ENCODE measurements at regions not wholly inside any gene's neighbourhood (a gene's known extent, or its start where the extent isn't known, plus 50 kb on each side); places are given as distances from the start of the nearest gene placed in this dataset.

DNA sequence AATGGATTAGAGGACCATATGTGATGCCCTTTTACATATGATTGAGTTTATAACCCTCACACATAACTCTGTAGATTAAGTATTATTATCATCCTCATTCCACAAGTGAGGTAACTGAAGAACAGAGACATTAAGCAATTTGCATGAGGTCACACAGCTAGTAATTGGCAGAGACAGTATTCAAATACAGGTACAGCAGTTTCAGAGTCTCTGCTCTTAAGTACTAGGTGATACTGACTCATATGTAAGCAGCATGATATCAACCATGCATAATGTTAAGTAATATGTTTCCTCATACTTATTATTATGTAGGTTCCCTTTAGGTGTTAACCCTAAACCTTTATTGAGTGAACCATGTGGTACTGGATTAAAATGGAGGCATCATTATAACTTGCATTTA lies 1562.4 kb upstream of the RAG2 start:
- no peak overlapping the region for H3K4me3 Mint-ChIP-seq
- H3K27me3 ChIP-seq (ENCODE audit: insufficient read depth, low read length), result no peaks in the 10 kb centered on the region

More for the DNA sequence above, 1562.4 kb upstream of the RAG2 start:
- H3K23me2 ChIP-seq (ENCODE audit: insufficient read length, low read depth, low read length, poor library complexity, severe bottlenecking), result no peaks in the 10 kb centered on the region
- H3K9me3 Mint-ChIP-seq, result peaks cover 5 to 13% of the 10 kb centered on the region in 2 experiments; a peak in 4 of 5 replicates
- H3K27ac ChIP-seq (ENCODE audit: insufficient read length, low read depth, low read length), result no peak overlapping the region
- H4K5ac ChIP-seq (ENCODE audit: insufficient read length, low read depth, low read length), result no peak overlapping the region
- no peak overlapping the region for H2BK15ac ChIP-seq (ENCODE audit: low read depth, low read length)
- H2BK12ac ChIP-seq (ENCODE audit: insufficient read length, low read depth, low read length), result no peak overlapping the region
- H3K36me3 Mint-ChIP-seq (ENCODE audit: insufficient read depth in 1 of 3, low read depth in 3 of 3), result peaks cover 1 to 8% (median 2%) of the 10 kb centered on the region in 3 experiments; a peak in 5 of 7 replicates
- no peak overlapping the region for H2BK120ac ChIP-seq (ENCODE audit: low read depth, low read length, poor library complexity, severe bottlenecking)
- no peaks in the 10 kb centered on the region for H3K79me1 ChIP-seq (ENCODE audit: insufficient read depth, low read depth, low read length, poor library complexity, severe bottlenecking)
- H3K27me3 Mint-ChIP-seq (ENCODE audit: low read depth), result no peaks in the 10 kb centered on the region
- TF ChIP-seq, protein P1, sequence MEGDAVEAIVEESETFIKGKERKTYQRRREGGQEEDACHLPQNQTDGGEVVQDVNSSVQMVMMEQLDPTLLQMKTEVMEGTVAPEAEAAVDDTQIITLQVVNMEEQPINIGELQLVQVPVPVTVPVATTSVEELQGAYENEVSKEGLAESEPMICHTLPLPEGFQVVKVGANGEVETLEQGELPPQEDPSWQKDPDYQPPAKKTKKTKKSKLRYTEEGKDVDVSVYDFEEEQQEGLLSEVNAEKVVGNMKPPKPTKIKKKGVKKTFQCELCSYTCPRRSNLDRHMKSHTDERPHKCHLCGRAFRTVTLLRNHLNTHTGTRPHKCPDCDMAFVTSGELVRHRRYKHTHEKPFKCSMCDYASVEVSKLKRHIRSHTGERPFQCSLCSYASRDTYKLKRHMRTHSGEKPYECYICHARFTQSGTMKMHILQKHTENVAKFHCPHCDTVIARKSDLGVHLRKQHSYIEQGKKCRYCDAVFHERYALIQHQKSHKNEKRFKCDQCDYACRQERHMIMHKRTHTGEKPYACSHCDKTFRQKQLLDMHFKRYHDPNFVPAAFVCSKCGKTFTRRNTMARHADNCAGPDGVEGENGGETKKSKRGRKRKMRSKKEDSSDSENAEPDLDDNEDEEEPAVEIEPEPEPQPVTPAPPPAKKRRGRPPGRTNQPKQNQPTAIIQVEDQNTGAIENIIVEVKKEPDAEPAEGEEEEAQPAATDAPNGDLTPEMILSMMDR (conservative IDR thresholded peaks at IDR 0.05), result no peak
- no peak overlapping the region for H3K18ac ChIP-seq (ENCODE audit: insufficient read length, low read depth, low read length)
- H2BK20ac ChIP-seq (ENCODE audit: low read depth, low read length, poor library complexity, severe bottlenecking), result no peak overlapping the region
- no peak overlapping the region for H2AK5ac ChIP-seq (ENCODE audit: insufficient read length, low read length)
- H3K4me1 ChIP-seq (ENCODE audit: insufficient read depth, low read length), result peaks cover 2% of the 10 kb centered on the region; the same call in 1 of the 2 replicates
- no peak overlapping the region for H2BK5ac ChIP-seq (ENCODE audit: insufficient read length, low read length)
- H3K4me2 ChIP-seq (ENCODE audit: insufficient read depth, insufficient read length, low read length), result no peak overlapping the region
- DNase-seq, result no peak
- no peak overlapping the region for H3K4ac ChIP-seq (ENCODE audit: low read depth, low read length)
- H4K8ac ChIP-seq (replicated peaks; ENCODE audit: insufficient read length, low read depth, low read length), result no peak overlapping the region
- no peak overlapping the region for H3K23ac ChIP-seq (ENCODE audit: insufficient read length, low read depth, low read length)
- no peaks in the 10 kb centered on the region for H3K79me2 ChIP-seq (ENCODE audit: insufficient read depth, low read length)
- no peak overlapping the region for H3T11ph ChIP-seq (ENCODE audit: low read length)
- H3K27ac Mint-ChIP-seq, result no peak overlapping the region
- H3K56ac ChIP-seq (ENCODE audit: insufficient read length, low read depth, low read length), result no peak overlapping the region
- no peak overlapping the region for H4K91ac ChIP-seq (ENCODE audit: insufficient read length, low read depth, low read length)
- H3K9ac ChIP-seq (ENCODE audit: extremely low read depth, insufficient read length, low read length), result no peak overlapping the region
- H2AFZ ChIP-seq (ENCODE audit: low read length), result no peak overlapping the region
- no peaks in the 10 kb centered on the region for H4K20me1 ChIP-seq (ENCODE audit: control insufficient read depth, insufficient read depth, insufficient read length)
- no peaks in the 10 kb centered on the region for H3K9me3 ChIP-seq (ENCODE audit: control insufficient read depth, low read depth, low read length)
- no peak overlapping the region for H3K14ac ChIP-seq (ENCODE audit: insufficient read depth, low read length)
- H3K4me1 Mint-ChIP-seq, result peaks cover 5 to 8% of the 10 kb centered on the region in 2 experiments; a peak in 2 of 4 replicates
